ENCODE measurements at regions not wholly inside any gene's neighbourhood (a gene's known extent, or its start where the extent isn't known, plus 50 kb on each side); places are given as distances from the start of the nearest gene placed in this dataset.

DNA sequence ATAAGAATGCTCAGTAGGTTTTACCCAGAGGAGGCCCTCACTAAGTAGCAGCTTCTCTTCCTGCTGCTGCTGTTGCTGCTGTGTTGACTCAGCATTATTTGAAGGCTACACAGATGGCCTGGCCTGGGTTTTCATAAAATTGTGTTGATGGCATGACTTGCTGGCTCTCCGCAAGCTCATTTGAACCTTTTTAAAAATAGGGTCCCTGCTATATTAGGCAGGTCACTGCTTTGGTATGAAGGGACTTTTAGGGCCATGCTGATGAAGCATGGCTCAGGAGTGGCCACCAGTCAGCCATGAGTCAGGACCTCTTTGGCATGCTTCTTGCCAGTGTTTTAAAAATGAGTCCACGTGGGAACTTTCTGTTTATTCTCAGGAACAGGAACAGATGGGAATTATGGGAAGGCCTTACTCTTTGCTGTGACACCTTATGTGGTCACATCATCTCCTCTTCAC, 128.7 kb downstream of the MID1IP1 start (continued):
- TF ChIP-seq, protein P1, sequence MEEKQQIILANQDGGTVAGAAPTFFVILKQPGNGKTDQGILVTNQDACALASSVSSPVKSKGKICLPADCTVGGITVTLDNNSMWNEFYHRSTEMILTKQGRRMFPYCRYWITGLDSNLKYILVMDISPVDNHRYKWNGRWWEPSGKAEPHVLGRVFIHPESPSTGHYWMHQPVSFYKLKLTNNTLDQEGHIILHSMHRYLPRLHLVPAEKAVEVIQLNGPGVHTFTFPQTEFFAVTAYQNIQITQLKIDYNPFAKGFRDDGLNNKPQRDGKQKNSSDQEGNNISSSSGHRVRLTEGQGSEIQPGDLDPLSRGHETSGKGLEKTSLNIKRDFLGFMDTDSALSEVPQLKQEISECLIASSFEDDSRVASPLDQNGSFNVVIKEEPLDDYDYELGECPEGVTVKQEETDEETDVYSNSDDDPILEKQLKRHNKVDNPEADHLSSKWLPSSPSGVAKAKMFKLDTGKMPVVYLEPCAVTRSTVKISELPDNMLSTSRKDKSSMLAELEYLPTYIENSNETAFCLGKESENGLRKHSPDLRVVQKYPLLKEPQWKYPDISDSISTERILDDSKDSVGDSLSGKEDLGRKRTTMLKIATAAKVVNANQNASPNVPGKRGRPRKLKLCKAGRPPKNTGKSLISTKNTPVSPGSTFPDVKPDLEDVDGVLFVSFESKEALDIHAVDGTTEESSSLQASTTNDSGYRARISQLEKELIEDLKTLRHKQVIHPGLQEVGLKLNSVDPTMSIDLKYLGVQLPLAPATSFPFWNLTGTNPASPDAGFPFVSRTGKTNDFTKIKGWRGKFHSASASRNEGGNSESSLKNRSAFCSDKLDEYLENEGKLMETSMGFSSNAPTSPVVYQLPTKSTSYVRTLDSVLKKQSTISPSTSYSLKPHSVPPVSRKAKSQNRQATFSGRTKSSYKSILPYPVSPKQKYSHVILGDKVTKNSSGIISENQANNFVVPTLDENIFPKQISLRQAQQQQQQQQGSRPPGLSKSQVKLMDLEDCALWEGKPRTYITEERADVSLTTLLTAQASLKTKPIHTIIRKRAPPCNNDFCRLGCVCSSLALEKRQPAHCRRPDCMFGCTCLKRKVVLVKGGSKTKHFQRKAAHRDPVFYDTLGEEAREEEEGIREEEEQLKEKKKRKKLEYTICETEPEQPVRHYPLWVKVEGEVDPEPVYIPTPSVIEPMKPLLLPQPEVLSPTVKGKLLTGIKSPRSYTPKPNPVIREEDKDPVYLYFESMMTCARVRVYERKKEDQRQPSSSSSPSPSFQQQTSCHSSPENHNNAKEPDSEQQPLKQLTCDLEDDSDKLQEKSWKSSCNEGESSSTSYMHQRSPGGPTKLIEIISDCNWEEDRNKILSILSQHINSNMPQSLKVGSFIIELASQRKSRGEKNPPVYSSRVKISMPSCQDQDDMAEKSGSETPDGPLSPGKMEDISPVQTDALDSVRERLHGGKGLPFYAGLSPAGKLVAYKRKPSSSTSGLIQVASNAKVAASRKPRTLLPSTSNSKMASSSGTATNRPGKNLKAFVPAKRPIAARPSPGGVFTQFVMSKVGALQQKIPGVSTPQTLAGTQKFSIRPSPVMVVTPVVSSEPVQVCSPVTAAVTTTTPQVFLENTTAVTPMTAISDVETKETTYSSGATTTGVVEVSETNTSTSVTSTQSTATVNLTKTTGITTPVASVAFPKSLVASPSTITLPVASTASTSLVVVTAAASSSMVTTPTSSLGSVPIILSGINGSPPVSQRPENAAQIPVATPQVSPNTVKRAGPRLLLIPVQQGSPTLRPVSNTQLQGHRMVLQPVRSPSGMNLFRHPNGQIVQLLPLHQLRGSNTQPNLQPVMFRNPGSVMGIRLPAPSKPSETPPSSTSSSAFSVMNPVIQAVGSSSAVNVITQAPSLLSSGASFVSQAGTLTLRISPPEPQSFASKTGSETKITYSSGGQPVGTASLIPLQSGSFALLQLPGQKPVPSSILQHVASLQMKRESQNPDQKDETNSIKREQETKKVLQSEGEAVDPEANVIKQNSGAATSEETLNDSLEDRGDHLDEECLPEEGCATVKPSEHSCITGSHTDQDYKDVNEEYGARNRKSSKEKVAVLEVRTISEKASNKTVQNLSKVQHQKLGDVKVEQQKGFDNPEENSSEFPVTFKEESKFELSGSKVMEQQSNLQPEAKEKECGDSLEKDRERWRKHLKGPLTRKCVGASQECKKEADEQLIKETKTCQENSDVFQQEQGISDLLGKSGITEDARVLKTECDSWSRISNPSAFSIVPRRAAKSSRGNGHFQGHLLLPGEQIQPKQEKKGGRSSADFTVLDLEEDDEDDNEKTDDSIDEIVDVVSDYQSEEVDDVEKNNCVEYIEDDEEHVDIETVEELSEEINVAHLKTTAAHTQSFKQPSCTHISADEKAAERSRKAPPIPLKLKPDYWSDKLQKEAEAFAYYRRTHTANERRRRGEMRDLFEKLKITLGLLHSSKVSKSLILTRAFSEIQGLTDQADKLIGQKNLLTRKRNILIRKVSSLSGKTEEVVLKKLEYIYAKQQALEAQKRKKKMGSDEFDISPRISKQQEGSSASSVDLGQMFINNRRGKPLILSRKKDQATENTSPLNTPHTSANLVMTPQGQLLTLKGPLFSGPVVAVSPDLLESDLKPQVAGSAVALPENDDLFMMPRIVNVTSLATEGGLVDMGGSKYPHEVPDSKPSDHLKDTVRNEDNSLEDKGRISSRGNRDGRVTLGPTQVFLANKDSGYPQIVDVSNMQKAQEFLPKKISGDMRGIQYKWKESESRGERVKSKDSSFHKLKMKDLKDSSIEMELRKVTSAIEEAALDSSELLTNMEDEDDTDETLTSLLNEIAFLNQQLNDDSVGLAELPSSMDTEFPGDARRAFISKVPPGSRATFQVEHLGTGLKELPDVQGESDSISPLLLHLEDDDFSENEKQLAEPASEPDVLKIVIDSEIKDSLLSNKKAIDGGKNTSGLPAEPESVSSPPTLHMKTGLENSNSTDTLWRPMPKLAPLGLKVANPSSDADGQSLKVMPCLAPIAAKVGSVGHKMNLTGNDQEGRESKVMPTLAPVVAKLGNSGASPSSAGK (IDR thresholded peaks at IDR 0.05), result peak; percentile 84
